GM10248 (cell line): ENCODE measurements at regions not wholly inside any gene's neighbourhood (a gene's known extent, or its start where the extent isn't known, plus 50 kb on each side); places are given as distances from the start of the nearest gene placed in this dataset.
"Not testable (repeated sequence)": the region's sequence is repeated elsewhere in the genome, so short reads cannot be mapped to it uniquely, and the experiment has no call there.

Experiments used
- CTCF ChIA-PET: fragments of 300-600 bp; sonication (Branson Sonifier 250); formaldehyde crosslinking; extraction: SDS; loops from one replicate; lab custom pipeline; 2021; ENCODE audit warnings: antibody characterized with exemption; lab: Yijun Ruan, JAX
- POLR2A ChIA-PET: fragments of 350-650 bp; sonication (Branson Sonifier 250); formaldehyde crosslinking; extraction: SDS; loops from one replicate; lab custom pipeline; 2020; ENCODE audit warnings: antibody characterized with exemption; lab: Yijun Ruan, JAX
- DNase-seq: peaks from one replicate; pipeline ENCODE4 v3.0.0; 2012; ENCODE audit errors: extremely low spot score
- TF ChIP-seq, protein P1 (sequence below): IDR thresholded peaks from 2 replicates; pipeline ENCODE4 v1.5.1; 2012; ENCODE audit warnings: mild to moderate bottlenecking, low read depth; ENCODE audit errors: extremely low read depth, missing control alignments, control extremely low read depth

DNA sequence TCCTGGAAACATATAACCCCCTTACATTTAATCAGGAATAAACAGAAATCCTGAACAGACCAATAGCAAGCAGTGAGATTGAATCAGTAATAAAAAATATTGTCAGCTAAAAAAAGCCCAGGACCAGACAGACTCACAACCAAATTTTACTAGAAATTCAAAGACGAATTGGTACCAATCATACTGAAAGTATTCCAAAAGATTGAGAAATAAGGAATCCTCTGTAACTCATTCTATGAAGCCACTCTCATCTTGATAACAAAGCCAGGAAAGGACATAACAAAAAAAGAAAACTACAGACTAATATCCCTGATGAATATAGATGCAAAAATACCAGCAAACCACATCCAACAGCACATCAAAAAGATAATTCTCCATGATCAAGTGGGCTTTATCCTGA, 714.0 kb downstream of the SEMA5A start:
- POLR2A ChIA-PET: no interaction called here
- DNase-seq: no peak
- TF ChIP-seq, protein P1, sequence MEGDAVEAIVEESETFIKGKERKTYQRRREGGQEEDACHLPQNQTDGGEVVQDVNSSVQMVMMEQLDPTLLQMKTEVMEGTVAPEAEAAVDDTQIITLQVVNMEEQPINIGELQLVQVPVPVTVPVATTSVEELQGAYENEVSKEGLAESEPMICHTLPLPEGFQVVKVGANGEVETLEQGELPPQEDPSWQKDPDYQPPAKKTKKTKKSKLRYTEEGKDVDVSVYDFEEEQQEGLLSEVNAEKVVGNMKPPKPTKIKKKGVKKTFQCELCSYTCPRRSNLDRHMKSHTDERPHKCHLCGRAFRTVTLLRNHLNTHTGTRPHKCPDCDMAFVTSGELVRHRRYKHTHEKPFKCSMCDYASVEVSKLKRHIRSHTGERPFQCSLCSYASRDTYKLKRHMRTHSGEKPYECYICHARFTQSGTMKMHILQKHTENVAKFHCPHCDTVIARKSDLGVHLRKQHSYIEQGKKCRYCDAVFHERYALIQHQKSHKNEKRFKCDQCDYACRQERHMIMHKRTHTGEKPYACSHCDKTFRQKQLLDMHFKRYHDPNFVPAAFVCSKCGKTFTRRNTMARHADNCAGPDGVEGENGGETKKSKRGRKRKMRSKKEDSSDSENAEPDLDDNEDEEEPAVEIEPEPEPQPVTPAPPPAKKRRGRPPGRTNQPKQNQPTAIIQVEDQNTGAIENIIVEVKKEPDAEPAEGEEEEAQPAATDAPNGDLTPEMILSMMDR: no peak
- CTCF ChIA-PET: no interaction called here

DNA sequence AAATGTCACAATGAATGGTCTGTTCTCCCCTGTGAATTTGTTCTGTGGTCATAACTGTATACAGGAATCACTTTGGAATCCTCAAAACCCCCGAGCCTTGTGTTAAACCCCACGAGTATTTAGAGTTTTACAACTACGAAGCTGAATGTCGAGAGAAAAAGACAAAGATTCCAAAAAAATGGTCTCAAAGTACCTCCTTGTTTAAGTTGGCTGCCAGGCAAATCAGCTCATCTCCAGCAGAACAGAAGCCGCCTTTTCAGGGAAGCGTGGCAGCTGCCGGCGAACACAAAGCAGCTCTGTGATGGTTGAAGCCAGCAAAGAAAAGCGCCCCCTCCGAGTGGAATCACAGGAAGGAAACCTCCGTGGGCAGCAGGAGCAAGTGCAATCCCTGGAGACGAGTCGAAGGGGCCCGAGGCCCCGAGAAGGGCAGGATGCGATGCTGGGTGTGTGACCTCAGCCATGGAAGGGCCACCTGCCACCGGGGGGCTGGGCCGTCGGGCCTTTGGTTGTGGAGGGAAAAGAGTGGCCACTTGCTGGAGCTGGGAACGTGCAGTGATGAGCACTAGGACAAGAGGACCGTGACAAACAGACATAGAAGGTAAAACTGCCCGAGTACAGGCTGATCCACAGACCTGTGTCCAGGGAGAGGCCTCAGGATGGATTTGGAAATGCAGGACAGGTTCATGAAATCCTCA, 706.4 kb downstream of the SEMA5A start:
- ChIA-PET POLR2A (no interaction called here), CTCF (no interaction called here)
- no peak for DNase-seq

DNA sequence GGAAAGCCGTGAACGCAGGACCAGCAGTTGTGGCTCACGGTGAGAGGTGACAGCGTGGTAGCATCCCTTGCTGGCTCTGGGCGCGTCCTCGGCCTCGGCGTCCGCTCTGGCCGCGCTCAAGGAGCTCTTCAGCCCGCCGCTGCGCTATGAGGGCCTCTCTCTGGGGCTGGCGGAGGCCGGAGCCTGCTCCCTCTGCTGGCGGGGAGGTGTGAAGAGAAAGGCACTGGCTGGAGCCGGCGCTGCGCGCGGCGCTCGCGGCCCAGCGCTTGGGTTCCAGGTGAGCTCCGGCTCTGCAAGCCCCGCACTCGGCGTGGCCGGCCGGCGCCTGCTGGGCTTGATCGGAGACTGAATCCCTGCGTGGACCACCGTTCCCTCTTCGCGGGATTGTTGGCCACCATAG, 705.6 kb downstream of the SEMA5A start:
- TF ChIP-seq, protein P1: no peak
- DNase-seq: no peak
- CTCF ChIA-PET: no interaction called here
- POLR2A ChIA-PET: no interaction called here

More for the DNA sequence above, 706.4 kb downstream of the SEMA5A start:
- TF ChIP-seq, protein P1: no peak

DNA sequence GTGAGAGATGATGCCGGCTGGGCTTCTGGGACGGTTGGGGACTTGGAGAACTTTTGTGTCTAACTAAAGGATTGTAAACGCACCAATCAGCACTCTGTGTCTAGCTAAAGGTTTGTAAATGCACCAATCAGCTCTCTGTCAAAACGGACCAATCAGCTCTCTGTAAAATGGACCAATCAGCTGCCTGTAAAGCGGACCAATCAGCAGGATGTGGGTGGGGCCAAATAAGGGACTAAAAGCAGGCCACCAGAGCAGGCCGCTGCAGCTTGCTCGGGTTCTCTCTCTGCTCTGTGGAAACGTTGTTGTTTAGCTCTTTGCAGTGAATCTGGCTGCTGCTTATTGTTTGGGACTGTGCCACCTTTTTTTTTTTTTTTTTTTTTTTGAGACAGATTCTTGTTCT, 705.1 kb downstream of the SEMA5A start:
- POLR2A ChIA-PET: interaction anchor here (0.6 to 0.7 kb wide), 2 partner anchors 622 to 1212 kb away, joined by 3 read pairs; no protein-coding TSS in a partner anchor
- CTCF ChIA-PET, DNase-seq: not testable (repeated sequence)

DNA sequence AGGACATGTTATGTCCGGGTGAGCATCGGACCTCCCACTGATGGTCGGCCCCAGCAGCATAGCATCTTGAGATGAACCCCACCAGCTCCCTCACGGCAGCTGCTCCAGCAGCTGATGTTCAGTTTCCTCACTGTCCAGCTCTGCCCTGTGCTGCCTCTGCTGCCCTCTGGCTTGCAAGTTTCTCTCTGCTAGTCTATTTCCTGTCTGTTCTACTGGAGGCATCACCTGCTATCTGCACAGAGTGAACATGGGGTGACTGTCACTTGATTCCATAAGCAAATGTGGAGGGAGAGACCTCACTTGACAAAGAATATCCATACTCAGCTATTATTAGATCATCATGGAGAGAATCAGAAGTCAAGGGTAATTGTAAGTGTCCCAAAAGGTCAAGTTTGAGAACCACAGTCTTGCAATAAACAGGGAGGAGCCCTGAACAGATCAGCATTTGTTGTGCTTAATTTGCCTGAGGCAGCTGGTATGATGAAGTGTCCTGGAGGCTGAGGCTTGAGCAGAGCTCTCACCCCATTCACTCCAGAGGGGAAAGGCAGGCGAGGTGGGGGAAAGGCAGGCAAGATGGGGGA, 702.8 kb downstream of the SEMA5A start:
- TF ChIP-seq, protein P1: no peak
- no peak for DNase-seq
- POLR2A ChIA-PET: no interaction called here
- CTCF ChIA-PET: interaction anchor here (1.2 to 1.7 kb wide), 2 partner anchors 9 to 367 kb away, joined by 3 to 4 read pairs; no protein-coding TSS in a partner anchor

DNA sequence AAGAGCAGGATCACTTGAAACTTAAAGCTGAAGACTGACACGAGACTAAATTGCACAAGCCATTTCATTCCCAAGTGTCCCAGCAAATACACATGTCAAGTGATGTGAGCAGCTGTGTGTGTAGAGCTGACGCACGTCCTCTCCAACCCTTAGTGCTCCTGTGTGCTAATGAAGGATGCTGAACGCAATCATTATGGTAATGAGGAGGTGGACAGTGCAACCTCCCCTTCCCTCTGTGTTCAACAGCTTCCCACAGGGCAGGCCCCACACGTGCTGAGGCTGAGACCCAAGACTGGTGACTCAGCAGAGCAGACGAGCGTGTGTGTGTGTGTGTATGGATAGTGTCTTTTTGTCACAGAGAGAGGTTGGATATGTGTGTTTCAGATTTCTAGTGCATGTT, 702.1 kb downstream of the SEMA5A start:
- ChIA-PET POLR2A (no interaction called here), CTCF (interaction anchor here (1.2 to 1.7 kb wide), 2 partner anchors 10 to 367 kb away, joined by 3 to 4 read pairs; no protein-coding TSS in a partner anchor)
- TF ChIP-seq, protein P1: no peak
- no peak for DNase-seq

DNA sequence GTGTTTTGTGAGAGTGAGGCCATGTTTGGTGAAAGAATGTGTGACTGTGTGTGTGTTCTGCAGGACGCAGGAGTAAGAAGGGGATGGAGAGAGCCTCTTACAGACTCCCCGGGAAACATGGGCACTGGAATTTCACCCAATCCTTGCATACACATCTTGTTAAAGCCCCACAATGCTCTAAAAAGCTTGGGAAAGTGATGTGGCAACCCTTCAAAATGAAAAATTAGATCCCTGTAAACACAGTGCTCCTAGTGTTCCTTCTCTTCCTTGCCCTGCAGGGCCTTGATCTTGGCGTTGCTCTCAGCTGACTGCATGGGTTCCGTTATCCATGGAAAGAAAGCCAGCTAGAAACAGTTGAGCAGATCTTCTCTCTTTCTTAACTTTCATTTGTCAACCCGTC, 701.7 kb downstream of the SEMA5A start:
- ChIA-PET CTCF (interaction anchor here (1.7 kb wide), 1 partner anchor 10 kb away, joined by 4 read pairs; no protein-coding TSS in a partner anchor), POLR2A (no interaction called here)
- DNase-seq: no peak
- TF ChIP-seq, protein P1: no peak
